NT2/D1 (cell line): ENCODE measurements at regions not wholly inside any gene's neighbourhood (a gene's known extent, or its start where the extent isn't known, plus 50 kb on each side); places are given as distances from the start of the nearest gene placed in this dataset.

Source experiments
- SUZ12 ChIP-seq: IDR thresholded peaks from 2 replicates; pipeline ENCODE4 v1.6.1; 2011; ENCODE audit not compliant: insufficient read length, insufficient read depth; ENCODE audit errors: extremely low read depth
- YY1 ChIP-seq: IDR thresholded peaks from 2 replicates; pipeline ENCODE4 v1.6.1; 2011; ENCODE audit not compliant: insufficient read length, insufficient read depth
- ZNF274 ChIP-seq: IDR thresholded peaks from 2 replicates; pipeline ENCODE4 v1.6.1; 2011; ENCODE audit warnings: mild to moderate bottlenecking, low read depth, low read length

GRCh38 chr3:10574101-10574620 is 68.8 kb upstream of the ATP2B2 start:
- no peak for TF ChIP-seq YY1
- TF ChIP-seq ZNF274: no peak
- no peak for TF ChIP-seq SUZ12
